ENCODE measurements at regions not wholly inside any gene's neighbourhood (a gene's known extent, or its start where the extent isn't known, plus 50 kb on each side); places are given as distances from the start of the nearest gene placed in this dataset.

DNA sequence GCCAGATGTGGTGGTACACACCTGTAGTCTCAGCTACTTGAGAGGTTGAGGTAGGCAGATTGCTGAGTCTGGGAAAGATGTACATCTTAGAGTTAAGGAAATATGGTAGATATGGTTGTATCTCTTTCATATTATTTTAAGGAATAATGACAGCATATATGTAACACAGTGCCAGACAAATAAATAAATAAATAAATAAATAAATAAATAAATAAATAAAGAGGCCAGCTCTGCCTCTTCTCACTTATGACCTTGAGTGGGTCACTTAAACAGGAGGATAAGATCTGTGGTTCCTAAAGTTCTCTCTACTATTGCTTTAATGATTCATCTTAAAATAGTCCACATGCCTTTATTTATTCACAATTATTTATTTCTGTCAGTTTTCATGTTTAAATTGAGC is 890.9 kb upstream of the TENM4 start:
- H3K4me3 ChIP-seq, result no peak overlapping the region
- TF ChIP-seq, protein P1, sequence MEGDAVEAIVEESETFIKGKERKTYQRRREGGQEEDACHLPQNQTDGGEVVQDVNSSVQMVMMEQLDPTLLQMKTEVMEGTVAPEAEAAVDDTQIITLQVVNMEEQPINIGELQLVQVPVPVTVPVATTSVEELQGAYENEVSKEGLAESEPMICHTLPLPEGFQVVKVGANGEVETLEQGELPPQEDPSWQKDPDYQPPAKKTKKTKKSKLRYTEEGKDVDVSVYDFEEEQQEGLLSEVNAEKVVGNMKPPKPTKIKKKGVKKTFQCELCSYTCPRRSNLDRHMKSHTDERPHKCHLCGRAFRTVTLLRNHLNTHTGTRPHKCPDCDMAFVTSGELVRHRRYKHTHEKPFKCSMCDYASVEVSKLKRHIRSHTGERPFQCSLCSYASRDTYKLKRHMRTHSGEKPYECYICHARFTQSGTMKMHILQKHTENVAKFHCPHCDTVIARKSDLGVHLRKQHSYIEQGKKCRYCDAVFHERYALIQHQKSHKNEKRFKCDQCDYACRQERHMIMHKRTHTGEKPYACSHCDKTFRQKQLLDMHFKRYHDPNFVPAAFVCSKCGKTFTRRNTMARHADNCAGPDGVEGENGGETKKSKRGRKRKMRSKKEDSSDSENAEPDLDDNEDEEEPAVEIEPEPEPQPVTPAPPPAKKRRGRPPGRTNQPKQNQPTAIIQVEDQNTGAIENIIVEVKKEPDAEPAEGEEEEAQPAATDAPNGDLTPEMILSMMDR (IDR thresholded peaks at IDR 0.05), result no peak
- H3K27ac ChIP-seq, result no peak overlapping the region
- no peak for DNase-seq (ENCODE audit: low spot score)

DNA sequence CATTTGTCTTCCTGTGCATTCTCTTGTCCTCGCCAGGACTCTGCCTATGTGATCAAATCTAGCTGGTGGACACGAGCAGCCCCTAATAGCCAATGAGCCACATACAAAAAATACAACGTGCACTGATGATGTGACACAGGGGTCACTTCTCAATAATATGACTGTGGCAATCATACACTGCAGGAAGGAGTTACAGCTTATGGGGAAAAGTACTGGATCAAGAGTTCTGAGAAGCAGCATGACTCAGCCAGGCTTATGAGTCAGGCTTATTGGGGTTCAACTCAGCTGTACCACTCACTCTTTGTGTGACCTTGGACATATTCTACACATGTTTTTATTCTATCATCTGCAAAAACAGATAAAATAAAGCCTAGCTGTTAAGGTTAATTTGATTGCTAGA is 889.4 kb upstream of the TENM4 start:
- Histone ChIP-seq H3K27ac (no peak overlapping the region), H3K4me3 (no peak overlapping the region)
- no peak for DNase-seq (ENCODE audit: low spot score)
- TF ChIP-seq, protein P1 (IDR thresholded peaks at IDR 0.05), result no peak

DNA sequence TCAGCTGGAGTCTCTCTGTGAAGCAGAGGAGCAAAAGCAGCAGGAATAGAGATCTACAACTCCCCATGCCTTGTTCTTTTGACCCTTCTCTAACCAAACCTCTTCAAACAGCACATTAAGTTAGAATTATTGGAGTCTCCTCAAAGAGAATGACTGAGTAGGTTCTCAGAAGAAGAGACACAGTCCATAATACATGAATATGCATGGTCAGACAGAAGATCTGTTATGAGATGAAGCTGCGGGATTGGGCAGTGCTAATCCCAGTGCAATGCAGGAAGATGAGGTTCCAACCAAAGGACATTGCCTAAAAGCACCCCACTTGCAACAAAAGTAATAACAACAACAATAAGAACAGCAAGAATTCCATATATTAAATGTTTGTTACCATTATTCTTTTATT is 887.9 kb upstream of the TENM4 start:
- DNase-seq (ENCODE audit: low spot score), result no peak
- H3K27ac ChIP-seq, result no peak overlapping the region
- TF ChIP-seq, protein P1 (IDR thresholded peaks at IDR 0.05), result no peak
- no peak overlapping the region for H3K4me3 ChIP-seq

DNA sequence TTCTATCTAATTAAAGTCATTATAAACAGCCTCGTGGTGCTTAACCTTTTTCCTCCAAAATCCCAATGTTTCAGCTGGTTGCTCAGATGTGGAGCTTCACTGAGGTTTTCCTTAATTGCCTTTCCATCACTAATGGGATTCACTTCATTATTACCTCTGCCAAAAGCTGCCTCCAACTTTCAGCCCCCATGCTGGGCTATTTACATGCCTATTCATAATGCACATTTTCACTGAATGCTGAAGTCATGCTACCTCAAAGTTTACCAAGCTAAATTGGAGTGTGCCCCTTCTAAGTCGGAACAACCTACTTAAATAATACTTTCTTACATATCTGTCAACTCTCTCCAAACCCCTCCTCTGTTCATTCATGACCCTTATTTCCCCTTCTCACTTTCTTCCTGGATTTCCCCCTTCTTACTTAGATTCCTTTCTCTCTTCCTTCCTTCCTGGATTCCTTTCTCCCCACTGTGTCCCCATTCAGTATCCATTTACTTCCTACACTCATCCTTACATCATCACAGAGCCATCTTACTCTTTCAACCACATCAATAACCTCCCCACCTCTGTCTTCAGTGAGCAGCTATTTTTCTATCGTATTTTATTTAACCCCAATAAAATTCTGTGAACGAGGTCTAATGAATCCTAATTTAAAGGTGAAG is 887.3 kb upstream of the TENM4 start:
- Histone ChIP-seq H3K4me3 (no peak overlapping the region), H3K27ac (no peak overlapping the region)
- TF ChIP-seq, protein P1 (IDR thresholded peaks at IDR 0.05), result no peak
- no peak for DNase-seq (ENCODE audit: low spot score)

DNA sequence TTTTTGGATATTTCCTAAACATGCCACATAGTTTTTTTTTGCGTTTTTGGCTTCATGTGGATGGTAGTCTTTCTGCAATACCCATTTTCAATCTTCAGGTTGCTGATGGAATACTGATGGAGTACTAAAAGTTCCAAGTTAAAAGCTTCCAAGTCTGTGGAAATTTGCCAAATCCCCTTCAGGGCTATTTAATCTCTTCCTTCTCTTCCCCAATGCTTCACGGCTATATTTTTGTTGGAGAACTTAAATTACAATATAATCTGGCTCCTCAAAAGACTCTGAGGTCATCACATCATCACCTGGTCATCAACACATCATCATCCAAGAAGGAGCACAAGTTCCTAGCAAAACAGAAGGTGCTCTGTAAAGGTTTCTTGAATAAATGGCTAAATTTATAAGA is 881.0 kb upstream of the TENM4 start:
- TF ChIP-seq, protein P1 (IDR thresholded peaks at IDR 0.05), result no peak

DNA sequence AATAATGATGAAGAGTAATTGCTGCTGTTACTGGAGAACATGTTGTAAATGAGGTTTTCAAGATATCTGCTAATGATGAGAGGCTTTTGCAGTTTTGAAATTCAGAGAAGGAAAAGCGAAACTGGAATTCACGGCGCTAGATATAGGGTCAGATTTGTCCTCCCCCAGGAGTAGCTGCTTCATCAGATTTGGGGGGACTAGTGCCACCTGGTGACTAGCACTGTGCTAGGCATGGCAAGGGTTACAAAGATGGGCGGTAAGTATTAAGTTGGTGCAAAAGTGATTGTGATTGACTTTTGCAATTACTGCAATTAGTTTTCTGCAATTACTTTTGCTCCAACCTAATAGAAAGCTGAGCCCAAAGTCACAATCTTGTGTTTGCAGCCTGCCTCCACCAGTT is 879.9 kb upstream of the TENM4 start:
- H3K27ac ChIP-seq, result no peak overlapping the region
- no peak overlapping the region for H3K4me3 ChIP-seq
- DNase-seq (ENCODE audit: low spot score), result no peak
- TF ChIP-seq, protein P1 (IDR thresholded peaks at IDR 0.05), result no peak

More for the DNA sequence above, 881.0 kb upstream of the TENM4 start:
- Histone ChIP-seq H3K4me3 (no peak overlapping the region), H3K27ac (no peak overlapping the region)
- DNase-seq (ENCODE audit: low spot score), result no peak

DNA sequence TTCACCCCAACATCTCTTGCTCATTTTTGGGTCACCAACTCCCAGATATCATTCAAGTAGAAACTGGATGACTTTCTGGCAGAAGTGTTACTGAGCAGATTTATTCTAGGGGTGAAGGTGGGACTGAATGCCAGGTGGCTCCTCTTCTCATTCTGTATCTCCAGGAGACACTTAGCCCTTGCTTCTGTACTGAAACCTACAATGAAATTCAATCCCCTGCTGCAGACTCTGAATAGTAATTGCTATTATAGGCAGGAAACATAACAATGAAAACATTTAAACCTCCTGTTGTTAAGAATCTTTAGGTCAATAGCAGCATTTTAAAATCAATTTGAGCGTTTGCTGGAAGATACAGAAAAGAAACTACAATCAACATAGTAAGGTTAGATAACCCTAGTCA is 879.4 kb upstream of the TENM4 start:
- DNase-seq (ENCODE audit: low spot score), result no peak
- Histone ChIP-seq H3K27ac (no peak overlapping the region), H3K4me3 (no peak overlapping the region)
- TF ChIP-seq, protein P1 (IDR thresholded peaks at IDR 0.05), result no peak

Measured in coronary artery (tissue), 2 donors.